HG03097 (cell line): ENCODE measurements at regions not wholly inside any gene's neighbourhood (a gene's known extent, or its start where the extent isn't known, plus 50 kb on each side); places are given as distances from the start of the nearest gene placed in this dataset.

Source experiments
- ATAC-seq: cut with Tn5 transposase; IDR thresholded peaks from one replicate; pipeline ENCODE4 v1.9.1; 2021; ENCODE audit not compliant: unreplicated experiment, low FRiP score

DNA sequence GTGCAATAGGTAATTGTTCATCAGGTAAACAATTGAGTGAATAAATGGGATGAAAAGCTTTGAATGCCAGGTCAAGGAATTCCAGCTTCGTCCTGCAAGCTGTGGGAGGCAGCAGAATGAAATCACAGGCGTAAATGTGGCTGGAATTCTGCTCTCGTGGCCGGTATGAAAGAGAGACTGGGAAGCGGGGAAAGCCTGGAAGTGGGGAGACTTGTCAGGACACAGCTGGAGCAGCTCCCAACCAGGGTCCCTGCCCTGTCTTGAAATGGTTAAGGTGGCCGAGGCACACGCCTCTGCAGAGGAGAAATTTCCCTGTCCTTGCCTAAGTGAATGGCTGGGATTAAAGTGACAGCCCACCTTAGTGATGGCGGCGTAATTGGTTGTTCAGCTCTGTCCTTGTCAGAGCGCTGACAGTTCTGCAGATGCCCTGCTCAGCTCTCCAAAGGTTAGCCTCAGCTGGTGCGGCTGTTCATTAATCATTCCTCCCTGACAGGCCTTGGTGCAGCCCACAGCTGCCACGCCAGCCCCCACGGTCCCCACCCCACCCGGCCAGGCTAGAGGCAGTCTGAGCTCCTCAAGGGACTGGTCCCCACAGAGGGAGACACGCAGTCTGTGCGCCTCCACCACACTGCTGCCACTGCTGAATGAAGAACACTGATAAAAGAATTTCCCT, 398.3 kb upstream of the POU3F1 start:
- no peak for ATAC-seq

DNA sequence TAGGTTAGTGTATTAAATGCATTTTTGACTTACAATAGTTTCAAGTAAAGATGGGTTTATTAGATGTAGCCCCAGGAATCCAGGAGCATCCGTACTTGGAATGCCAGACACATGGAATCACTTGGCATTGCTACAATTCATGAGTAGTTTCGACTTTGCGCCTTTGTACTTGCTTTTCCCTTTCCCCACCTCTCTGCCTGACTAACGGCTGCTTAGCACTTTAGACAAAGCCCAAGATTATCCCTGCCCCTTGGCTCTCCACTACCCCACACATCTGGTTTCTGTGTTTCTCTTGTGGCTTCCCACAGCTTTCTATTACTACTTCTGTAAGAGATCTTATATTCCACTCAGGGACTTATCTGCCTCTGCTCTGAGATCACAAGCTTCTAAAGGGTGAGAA, 397.7 kb upstream of the POU3F1 start:
- no peak for ATAC-seq

DNA sequence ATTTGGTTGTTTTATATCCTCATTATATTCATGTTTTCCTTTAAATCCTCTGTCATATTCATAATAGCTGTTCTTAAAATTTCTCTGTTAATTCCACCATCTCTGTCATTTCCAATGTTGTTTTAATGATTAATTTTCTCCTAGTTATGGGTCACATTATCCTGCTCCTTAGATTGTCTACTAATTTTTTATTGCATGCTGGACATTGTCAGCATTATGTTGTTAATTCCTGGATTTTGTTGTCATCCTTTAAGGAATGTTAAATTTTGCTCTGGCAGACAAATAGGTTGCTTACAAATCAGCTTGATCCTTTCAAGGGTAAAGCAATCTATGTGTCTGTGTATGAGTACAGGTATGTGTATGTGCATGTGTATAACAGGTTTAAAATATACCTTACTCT, 393.8 kb upstream of the POU3F1 start:
- ATAC-seq = no peak

DNA sequence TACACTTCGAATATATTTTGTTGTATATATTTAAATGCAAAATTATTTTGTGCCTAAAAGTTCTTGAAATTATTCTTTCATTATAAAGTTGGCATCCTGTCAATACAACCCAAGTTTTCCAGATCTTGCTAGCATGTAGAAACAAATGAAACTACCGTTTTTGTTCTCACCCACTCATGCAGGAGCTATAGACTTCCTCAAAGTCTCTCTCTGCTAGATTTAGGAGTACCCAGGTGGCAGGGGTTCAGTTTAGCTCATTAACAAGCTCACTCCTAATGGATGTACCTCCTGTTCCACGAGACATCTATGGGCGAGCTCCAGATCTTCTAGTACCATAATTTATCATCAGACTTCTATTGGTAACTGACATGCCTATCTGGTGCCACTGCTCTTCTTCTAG, 390.2 kb upstream of the POU3F1 start:
- no peak for ATAC-seq

DNA sequence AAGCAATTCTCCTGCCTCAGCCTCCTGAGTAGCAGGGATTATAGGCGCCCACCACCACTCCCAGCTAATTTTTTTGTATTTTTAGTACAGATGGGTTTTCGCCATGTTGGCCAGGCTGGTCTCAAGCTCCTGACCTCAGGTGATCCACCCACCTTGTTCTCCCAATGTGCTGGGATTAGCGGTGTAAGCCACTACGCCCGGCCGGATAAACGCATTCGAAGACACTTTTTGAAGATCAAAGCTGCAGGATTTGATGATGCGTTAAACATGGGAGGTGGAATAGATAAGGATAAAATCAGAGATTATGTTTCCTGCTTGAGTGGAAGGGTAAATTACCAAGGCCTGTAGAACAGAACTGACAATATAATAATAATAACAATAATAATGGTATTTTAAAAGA, 389.4 kb upstream of the POU3F1 start:
- no peak for ATAC-seq

DNA sequence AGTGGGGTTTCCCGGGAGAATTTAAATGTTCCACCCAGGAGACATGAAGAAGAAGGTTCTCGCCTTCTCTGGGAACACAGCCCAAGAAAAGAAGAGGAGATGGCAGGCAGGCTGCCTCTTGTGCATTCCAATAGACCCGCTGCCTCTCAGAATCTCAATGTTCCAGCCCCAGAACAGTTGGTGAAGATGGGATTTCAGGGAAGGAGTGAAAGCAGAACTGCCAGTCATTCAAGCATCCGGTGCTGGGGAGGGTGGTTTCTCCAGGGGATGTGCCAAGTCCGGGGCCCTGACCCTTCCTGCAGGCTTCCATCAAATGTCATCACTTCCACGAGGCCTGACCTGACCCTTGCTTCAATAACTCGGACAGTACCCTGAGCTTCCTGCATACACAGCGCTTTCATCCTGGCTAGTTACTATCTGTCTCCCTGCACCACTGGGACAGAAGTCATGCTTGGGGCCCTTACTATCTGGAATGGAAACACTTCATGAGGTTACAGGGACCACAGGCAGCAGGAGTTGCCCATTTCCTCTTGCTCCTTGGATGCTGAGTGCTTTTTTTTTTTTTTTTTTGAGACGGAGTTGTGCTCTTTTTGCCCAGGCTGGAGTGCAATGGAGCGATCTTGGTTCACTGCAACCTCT, 386.6 kb upstream of the POU3F1 start:
- ATAC-seq = no peak

DNA sequence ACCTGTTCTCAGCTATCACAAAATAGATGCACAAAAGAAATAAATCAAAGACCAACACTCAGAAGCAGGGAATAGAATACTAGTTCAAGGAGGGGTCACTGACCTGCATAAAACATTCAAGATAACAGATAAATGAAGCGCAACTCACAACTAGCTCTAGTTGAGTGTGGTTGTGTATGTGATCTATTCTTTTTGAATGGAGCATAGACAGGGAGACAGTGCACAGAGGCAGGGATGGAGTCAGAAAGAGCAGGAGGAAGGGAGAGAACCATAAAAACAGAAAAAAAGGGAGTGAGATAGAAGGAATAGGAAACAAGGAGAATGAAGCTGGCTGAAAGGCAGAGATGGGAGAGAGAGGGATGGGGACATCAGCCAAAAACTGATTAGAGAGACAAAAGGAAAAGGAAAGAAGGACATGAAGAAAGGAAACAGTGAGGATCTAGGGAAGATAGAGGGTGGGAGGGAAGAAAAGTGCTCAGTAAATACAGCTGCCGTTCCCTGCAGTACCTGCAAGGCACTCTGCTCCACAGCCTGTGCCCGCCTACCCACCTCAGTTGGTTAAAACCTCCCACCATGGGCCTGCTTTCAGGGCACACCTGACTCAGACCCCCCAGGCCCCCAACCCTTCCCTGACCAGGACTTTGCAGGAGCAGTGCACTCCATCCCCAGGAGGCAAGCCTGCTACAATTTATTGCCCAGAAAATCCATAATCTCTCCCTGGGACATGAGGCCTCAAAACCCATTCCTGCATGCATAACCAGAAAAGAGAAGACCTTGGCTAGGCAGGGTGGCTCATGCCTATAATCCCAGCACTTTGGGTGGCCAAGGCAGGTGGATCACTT, 385.2 kb upstream of the POU3F1 start:
- ATAC-seq = no peak

DNA sequence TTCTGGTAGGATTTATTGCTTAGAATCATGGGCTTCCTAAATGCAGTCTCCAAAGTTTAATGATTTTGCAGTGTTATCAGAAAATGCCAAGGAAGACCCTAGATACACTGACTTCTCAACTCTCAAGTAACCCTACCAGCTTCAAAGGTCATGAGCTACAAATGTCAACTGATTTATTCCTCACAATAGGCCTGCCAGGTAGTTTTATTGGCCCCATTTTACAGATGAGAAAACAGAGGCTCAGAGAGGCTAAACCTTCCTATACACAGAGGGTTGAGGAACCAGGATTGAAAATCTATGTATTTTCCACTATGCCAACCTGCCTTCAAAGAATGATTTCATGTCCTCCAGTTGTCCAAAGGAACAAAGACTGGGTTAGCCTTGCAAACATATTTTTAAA, 384.4 kb upstream of the POU3F1 start:
- no peak for ATAC-seq

DNA sequence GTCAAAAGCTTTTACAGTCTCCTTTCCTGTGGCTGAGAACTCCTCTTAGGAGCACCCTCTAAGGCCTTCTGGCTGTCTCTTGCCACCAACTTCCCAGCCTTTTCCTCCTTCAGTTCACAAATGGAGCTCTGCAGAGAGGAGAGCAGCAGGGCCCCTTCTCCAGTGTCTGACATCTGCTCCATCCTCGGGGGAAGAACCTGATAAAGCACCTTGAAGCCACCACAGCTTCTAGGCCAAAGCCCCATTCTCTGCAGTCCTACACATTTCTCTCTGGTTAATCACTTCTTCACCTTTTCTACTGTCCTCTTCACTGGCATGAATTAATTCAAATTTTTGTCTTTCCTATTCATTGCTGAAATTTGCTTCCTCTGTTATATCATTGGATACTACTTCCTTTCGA, 378.1 kb upstream of the POU3F1 start:
- ATAC-seq = no peak

DNA sequence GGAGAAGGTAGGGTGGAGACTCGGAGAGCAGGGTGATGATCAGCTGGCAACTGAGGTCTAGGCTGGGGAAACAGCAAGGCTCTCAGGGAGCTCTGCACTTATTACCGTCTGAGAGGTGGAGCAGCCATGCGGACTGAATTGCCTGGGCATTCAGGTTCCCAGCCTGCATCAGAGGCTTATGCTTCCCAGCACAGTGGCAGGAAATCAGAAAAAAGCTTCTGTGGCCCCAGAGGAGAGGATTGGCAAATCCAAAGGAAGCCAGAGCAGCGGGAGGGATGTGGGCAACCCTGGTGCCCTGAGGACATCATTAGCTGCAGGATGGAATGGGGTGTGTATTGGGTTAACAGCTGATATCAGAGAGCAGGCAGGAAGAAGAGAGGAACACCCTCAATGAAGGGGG, 374.1 kb upstream of the POU3F1 start:
- no peak for ATAC-seq

DNA sequence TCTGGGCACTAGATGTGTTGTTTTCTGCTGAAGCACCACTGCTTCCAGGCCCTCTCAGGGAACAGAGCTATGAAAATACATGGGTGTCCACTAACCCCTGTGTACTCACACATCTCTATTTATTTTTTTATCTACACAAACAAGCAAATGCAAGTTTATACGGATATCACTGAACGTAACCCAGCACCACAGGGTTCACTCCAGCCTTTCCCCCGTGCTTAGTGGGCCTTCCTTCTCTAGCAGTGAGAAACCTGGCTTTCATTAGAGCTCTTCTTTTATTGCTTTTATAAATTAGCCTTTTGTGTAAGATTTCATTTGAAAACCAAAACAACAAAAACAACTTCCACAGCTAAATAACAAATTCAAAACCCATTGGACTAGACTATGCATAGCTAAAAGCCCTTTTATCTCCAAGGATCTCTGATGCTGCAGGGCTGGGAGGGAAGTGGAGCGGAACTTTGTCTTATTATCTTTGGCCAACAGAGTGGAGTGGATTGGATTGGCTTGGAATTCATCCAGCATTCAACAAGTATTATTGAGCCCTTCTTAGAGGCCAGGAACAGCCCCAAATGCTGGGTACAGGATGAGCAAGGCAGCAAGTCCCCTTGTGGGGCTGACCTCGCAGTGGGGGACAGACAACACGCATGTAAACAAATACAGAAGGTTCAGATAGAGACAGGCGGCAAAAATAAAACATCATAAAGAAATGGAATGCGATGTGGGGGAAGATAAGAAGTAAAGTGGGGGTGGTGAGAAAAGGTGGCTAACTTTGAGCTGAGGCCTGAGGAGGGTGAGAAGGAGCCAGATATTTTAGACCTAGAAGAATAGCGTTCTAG, 371.8 kb upstream of the POU3F1 start:
- ATAC-seq = no peak

DNA sequence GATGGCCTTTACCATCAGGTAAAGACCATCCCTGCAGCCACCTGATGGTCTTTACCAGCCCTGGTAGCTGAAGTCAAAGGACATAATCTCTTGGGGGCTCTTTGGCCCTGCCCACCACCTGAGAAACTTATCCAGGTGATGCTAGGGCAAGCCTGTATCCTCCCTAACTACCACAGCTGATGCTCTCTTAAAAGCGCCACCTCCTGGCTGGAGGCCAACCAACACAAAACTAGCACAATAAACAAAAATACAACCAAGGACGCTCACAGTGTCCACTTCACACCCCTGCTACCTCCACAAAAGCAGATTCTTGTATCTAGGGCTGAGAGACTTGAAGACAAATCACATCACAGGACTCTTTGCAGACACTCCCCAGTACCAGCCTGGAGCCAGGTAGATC, 357.1 kb upstream of the POU3F1 start:
- ATAC-seq = no peak

DNA sequence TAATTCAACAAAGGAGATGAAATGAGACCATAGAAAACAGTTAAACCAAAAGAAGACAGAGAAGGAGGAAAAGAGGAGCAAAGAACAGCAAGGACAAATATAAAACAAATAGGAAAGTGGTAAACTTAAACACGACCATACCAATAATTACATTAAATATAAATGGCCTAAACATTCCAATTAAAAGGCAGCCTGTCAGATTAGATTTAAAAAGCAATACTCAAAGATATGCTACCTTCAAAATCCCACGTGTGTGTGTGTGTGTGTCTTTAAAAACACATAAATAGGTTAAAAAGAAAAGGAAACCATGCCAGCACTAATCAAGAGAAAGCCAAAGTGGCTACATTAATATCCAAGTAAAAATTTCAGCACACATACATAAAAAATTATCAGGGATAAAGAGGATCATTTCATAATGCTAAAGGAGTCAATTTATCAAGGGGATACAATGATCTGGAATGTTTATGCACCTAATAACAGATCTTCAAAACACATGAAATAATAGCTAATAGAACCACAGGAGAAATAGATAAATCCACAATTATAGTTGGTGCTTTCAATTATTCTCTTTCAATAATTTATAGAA, 355.7 kb upstream of the POU3F1 start:
- ATAC-seq = no peak

DNA sequence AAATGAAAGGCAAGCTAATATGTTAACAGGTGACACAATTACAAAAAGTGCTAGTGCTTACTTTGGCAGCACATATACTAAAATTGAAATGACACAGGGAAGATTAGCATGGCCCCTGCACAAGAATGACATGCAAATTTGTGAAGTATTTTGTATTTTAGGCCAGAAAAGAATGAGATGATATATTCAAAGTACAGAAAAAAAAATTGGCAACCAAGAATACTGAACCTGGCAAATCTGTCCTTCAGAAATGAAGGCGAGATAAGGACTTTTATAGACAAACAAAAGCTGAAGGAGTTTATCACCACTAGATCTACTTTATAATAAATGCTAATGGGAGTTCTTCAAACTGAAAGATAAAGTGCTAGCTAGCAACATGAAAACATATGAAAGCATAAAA, 350.0 kb upstream of the POU3F1 start:
- ATAC-seq = no peak

DNA sequence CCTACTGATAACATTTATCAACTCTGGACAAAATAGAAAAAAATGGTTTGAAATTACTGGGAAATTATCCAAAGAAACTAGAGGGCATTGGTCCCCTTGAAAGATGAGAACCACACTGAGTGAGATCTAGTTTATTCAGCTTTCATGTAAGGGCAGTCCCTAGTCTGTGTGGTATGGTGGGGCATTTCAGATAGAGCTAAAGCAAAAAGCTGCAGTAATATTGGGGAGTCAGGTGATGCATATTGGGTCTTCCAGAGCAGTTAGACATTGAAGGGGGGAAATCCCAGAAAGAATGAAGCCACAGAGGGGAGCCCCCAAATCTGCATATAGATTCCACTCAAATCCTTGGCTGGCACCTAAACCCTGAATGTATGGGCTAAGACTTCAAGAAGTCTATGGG, 347.7 kb upstream of the POU3F1 start:
- ATAC-seq = no peak

DNA sequence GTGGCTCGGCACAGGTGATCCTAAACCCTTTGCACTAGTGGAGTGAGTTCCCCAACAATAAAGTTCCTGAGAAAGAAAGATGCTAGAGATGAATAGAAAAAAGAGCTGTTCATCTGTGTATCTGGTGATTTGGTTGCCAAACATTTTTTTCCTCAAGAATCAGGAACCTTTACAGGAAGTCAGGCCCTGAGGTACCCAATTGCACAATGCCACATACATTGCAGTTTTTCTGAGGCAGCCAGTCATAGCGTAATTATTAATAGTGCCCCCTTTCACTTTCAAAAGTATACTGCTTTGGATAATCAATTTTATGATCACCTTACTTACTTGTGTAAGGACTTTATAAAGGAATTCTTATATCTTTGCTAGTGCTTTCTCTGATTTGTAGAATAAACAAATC, 346.3 kb upstream of the POU3F1 start:
- ATAC-seq = no peak

DNA sequence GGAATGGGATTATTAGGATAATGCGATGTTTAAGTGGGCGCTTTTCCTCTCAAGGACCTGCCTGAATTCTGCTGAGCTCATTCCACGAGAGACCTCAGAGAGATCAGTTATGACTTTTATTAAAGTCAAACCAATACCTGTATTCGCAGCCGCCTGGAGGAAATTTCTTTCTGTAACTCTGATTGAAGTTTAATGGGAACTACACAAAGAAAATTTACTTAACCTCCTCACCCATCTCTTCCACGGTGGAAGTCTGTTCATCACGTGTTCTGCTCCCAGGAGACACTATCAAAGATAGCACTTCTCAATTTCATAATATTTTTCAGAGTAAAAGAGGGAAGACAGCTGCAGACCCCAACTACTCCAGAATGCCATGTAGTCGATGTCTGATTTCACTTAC, 334.7 kb upstream of the POU3F1 start:
- no peak for ATAC-seq

DNA sequence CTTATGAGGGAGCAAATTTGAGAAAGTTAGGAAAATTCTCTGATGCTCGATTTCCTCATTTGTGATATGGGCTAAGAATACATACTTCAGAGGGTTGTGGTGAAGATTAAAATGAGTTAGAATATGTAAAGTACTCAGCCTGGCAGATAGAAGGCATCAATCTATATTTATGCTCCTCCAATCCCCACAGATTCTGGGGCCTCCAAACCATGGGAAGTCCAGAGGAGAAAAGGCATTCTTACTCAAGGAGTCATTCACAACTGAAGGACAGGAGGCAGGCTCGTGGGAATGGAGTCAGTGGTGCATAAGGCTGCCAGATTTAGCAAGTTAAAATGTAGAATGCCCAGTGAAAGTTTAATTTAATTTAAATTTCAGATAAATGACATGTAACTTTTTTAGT, 330.0 kb upstream of the POU3F1 start:
- ATAC-seq = no peak

DNA sequence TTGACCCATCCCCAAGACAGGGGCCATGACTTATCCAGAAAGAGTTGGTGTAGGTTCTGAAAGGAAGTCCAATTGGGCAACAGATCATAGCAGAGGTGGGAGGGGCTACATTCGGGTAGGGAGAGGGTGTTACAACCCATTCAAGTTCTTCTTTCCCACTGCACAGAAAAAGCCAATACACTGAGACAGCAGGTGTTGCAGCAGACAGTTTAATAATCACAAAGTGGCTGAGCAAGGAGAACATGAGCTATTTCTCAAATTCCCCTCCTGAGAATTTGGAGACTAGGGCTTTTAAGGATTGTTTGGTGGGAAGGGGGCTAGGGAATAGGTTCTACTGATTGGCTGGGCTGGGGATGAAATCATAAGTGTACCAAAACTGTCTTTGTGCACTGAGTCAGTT, 328.4 kb upstream of the POU3F1 start:
- no peak for ATAC-seq

DNA sequence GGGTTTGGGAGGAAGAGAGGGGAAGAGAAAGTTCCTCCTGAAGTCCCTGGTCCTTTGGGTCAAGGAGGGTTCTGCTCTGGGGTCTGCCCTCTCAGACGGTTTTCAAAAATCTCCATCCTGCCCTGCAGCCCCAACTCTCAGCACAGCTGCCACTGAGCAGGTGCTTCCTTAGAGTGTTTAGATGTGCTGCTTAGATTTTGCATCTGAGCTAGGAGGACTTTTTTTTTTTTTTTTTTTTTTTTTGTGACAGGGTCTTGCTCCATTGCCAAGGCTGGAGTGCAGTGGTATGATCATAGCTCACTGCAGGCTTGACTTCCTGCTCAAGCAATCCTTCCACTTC, 324.9 kb upstream of the POU3F1 start:
- ATAC-seq = no peak
